ENCODE measurements at regions not wholly inside any gene's neighbourhood (a gene's known extent, or its start where the extent isn't known, plus 50 kb on each side); places are given as distances from the start of the nearest gene placed in this dataset.
"Not testable (repeated sequence)": the region's sequence is repeated elsewhere in the genome, so short reads cannot be mapped to it uniquely, and the experiment has no call there.

- DNase-seq (ENCODE audit: low read depth), result no peak
- no peak for TF ChIP-seq CTCF (IDR thresholded peaks at IDR 0.05; ENCODE audit: control insufficient read depth, extremely low read depth, insufficient read depth)
- no peak overlapping the region for H3K4me3 ChIP-seq (ENCODE audit: low read depth, low read length)
Measured at GRCh38 chr1:65077369-65077768, 70.6 kb upstream of the AK4 start.

- no peak for DNase-seq (ENCODE audit: low read depth)
- TF ChIP-seq CTCF (IDR thresholded peaks at IDR 0.05; ENCODE audit: control insufficient read depth, extremely low read depth, insufficient read depth), result no peak
- no peak overlapping the region for H3K4me3 ChIP-seq (ENCODE audit: low read depth, low read length)
Measured at GRCh38 chr1:65079941-65080340, 68.1 kb upstream of the AK4 start.

DNA sequence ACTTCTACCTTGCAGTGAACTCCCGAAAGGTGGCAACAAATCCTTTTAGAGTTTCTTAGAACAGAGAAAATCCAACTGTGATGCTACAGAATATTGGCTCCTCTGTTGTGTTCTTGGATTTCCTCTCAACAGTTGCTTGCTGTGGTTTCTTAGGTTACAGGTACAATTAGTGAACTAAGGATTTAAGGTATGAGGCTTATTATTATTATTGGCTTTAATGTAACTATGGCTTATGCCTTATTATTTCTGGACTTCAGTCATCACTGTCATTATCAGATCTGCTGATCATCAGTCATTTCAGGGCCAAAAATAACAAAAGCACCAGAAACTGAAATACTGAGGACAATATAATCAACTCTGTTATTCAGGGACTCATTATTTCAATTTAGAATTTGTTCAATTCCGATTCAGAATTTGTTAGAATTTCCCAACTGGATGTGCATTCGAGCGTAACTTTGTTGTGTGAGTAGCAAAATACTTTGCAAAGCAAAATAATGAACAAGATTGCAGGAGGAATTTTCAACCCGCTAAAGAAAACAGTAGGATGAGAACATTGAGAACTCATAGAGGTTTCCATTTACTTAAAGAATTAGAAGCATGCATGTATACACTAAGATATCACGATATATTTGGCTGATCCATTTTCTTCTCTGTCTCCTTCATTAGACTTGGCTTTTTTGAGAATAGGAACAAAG lies 65.5 kb upstream of the AK4 start:
- no peak overlapping the region for H3K4me3 ChIP-seq (ENCODE audit: low read depth, low read length)
- no peak for DNase-seq (ENCODE audit: low read depth)
- no peak for TF ChIP-seq CTCF (IDR thresholded peaks at IDR 0.05; ENCODE audit: control insufficient read depth, extremely low read depth, insufficient read depth)

GRCh38 chr1:65083263-65083896 lies 64.6 kb upstream of the AK4 start:
- H3K4me3 ChIP-seq (ENCODE audit: low read depth, low read length), result no peak overlapping the region
- DNase-seq (ENCODE audit: low read depth), result no peak
- TF ChIP-seq CTCF (IDR thresholded peaks at IDR 0.05; ENCODE audit: control insufficient read depth, extremely low read depth, insufficient read depth), result no peak

GRCh38 chr1:65084066-65084465 lies 63.9 kb upstream of the AK4 start:
- DNase-seq (ENCODE audit: low read depth), result no peak
- no peak for TF ChIP-seq CTCF (IDR thresholded peaks at IDR 0.05; ENCODE audit: control insufficient read depth, extremely low read depth, insufficient read depth)
- H3K4me3 ChIP-seq (ENCODE audit: low read depth, low read length), result no peak overlapping the region

DNA sequence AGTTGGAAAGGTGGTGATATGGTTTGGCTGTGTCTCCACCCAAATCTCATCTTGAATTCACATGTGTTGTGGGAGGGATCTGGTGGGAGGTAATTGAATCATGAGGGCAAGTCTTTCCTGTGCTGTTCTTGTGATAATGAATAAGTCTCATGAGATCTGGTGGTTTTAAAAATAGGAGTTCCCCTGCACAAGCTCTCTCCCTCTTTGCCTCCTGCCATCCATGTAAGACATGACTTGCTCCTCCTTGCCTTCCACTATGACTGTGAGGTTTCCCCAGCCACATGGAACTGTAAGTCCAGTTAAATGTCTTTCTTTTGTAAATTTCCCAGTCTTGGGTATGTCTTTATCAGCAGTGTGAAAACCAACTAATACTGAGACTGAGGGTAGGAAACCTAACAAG lies 60.5 kb upstream of the AK4 start:
- not testable (repeated sequence) for H3K4me3 ChIP-seq (ENCODE audit: low read depth, low read length); DNase-seq (ENCODE audit: low read depth)

DNA sequence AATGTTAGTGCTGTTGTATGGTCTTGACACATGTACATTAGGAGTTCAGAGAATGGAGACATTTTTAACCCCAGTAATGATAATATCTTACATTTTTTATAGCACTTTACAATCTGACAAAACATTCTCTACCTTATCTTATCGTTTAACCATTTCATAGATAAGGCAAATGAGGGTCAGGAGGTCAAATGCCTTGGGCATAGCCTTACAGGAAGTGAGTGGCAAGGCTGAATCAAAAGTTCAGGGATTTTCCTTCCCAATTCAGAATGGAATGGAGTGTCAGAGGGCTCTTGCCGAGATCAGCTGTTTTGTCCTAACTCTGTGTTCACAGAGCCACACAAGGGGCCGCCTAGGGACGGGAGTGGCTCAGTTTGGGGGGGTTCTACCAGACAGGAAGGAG lies 57.6 kb upstream of the AK4 start:
- TF ChIP-seq CTCF (IDR thresholded peaks at IDR 0.05; ENCODE audit: control insufficient read depth, extremely low read depth, insufficient read depth), result no peak

More for the DNA sequence above, 57.6 kb upstream of the AK4 start:
- no peak overlapping the region for H3K4me3 ChIP-seq (ENCODE audit: low read depth, low read length)
- no peak for DNase-seq (ENCODE audit: low read depth)
